ENCODE measurements at regions not wholly inside any gene's neighbourhood (a gene's known extent, or its start where the extent isn't known, plus 50 kb on each side); places are given as distances from the start of the nearest gene placed in this dataset.

- Mint-ChIP-seq H3K27me3 (ENCODE audit: low read depth) (no peaks in the 10 kb centered on the region), H3K4me3 (no peak overlapping the region), H3K9me3 (no peaks in the 10 kb centered on the region), H3K4me1 (ENCODE audit: low read depth) (peaks cover 4% of the 10 kb centered on the region), H3K27ac (no peak overlapping the region), H3K36me3 (ENCODE audit: low read depth) (no peaks in the 10 kb centered on the region)
- DNase-seq (ENCODE audit: low spot score), result no peak
Measured at GRCh38 chr2:40820319-40820718, 368.4 kb upstream of the SLC8A1 start.

GRCh38 chr2:40823478-40823877, 371.6 kb upstream of the SLC8A1 start:
- Mint-ChIP-seq H3K27ac (no peak overlapping the region), H3K4me1 (ENCODE audit: low read depth) (peaks cover 4% of the 10 kb centered on the region), H3K4me3 (peak overlapping the region; percentile 4), H3K9me3 (no peaks in the 10 kb centered on the region), H3K36me3 (ENCODE audit: low read depth) (no peaks in the 10 kb centered on the region), H3K27me3 (ENCODE audit: low read depth) (no peaks in the 10 kb centered on the region)
- DNase-seq (ENCODE audit: low spot score), result no peak

GRCh38 chr2:40824278-40824677, 372.4 kb upstream of the SLC8A1 start:
- H3K4me3 Mint-ChIP-seq, result no peak overlapping the region
- peaks cover 4% of the 10 kb centered on the region for H3K4me1 Mint-ChIP-seq (ENCODE audit: low read depth)
- no peaks in the 10 kb centered on the region for H3K9me3 Mint-ChIP-seq
- no peaks in the 10 kb centered on the region for H3K36me3 Mint-ChIP-seq (ENCODE audit: low read depth)
- H3K27ac Mint-ChIP-seq, result no peak overlapping the region
- DNase-seq (ENCODE audit: low spot score), result no peak
- no peaks in the 10 kb centered on the region for H3K27me3 Mint-ChIP-seq (ENCODE audit: low read depth)

DNA sequence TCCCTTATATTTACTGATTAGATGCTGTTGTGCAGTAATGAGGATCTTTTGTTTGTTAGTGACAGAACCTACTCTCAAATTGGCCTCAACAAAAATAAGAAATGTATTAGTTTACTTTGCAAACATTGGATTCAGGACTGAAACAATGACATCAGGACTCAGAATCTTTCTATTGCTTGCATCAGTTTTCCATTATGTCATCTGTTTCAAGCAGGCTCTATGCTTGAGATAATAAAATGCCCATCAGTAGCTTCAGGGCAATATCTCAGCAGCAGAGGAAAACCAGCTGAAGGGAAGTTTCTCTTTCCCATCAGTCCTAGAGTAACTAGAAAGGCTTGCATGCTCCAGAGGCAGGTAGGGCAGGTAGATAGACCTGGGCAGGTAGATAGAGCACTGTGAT, 375.5 kb upstream of the SLC8A1 start:
- no peak overlapping the region for H3K4me3 Mint-ChIP-seq
- peaks cover 4% of the 10 kb centered on the region for H3K4me1 Mint-ChIP-seq (ENCODE audit: low read depth)
- no peaks in the 10 kb centered on the region for H3K9me3 Mint-ChIP-seq
- DNase-seq (ENCODE audit: low spot score), result no peak
- no peaks in the 10 kb centered on the region for H3K36me3 Mint-ChIP-seq (ENCODE audit: low read depth)
- H3K27me3 Mint-ChIP-seq (ENCODE audit: low read depth), result no peaks in the 10 kb centered on the region
- H3K27ac Mint-ChIP-seq, result no peak overlapping the region

DNA sequence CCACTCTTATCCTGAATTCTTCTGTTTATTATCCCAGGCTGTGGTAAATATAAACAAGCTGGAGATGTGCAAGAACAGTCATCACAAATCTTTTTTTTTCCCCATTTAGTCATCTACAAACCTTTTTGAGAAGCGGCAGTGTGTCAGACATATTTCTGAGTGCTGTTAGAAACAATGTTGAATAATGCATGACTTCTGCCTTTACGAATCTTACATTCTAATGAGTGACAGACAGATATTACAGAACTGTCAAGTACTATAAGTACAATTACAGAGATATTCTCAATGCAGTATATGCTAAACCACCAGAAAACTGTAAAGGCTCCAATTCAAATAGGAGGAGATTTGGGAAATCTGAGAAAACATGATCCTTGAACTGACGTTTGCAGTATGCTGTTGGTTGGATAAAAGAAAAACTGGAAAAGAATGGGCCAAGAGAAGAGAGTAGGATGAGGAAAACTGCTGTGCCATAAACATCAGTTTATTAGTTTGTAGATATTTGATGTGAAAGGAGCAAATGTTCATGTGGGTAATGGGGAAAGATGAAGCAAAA, 379.5 kb upstream of the SLC8A1 start:
- H3K36me3 Mint-ChIP-seq (ENCODE audit: low read depth), result no peaks in the 10 kb centered on the region
- no peaks in the 10 kb centered on the region for H3K9me3 Mint-ChIP-seq
- H3K4me1 Mint-ChIP-seq (ENCODE audit: low read depth), result no peaks in the 10 kb centered on the region

DNA sequence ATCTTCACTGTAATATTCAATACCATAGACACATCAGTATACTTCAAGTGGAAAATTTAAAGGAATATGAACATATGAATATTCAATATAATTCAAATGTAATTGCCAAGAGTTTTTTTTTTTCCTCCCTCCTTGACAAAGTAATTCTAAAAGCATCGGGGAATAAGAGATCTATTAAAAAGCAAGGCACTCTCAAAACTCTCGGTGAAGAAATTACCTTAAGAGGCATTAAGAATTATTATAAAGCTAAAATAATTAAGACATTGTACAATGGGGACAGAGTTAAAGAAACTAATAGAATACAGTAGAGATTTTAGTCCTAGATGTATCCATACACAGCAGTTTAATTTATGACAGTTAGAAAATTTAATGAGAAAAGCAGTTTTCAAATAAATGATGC, 390.0 kb upstream of the SLC8A1 start:
- no peak for DNase-seq (ENCODE audit: low spot score)
- Mint-ChIP-seq H3K4me1 (ENCODE audit: low read depth) (no peaks in the 10 kb centered on the region), H3K4me3 (no peak overlapping the region), H3K9me3 (no peaks in the 10 kb centered on the region), H3K27ac (no peak overlapping the region), H3K36me3 (ENCODE audit: low read depth) (no peaks in the 10 kb centered on the region), H3K27me3 (ENCODE audit: low read depth) (no peaks in the 10 kb centered on the region)

More for the DNA sequence above, 379.5 kb upstream of the SLC8A1 start:
- Mint-ChIP-seq H3K27me3 (ENCODE audit: low read depth) (no peaks in the 10 kb centered on the region), H3K27ac (no peak overlapping the region), H3K4me3 (no peak overlapping the region)
- DNase-seq (ENCODE audit: low spot score), result no peak

DNA sequence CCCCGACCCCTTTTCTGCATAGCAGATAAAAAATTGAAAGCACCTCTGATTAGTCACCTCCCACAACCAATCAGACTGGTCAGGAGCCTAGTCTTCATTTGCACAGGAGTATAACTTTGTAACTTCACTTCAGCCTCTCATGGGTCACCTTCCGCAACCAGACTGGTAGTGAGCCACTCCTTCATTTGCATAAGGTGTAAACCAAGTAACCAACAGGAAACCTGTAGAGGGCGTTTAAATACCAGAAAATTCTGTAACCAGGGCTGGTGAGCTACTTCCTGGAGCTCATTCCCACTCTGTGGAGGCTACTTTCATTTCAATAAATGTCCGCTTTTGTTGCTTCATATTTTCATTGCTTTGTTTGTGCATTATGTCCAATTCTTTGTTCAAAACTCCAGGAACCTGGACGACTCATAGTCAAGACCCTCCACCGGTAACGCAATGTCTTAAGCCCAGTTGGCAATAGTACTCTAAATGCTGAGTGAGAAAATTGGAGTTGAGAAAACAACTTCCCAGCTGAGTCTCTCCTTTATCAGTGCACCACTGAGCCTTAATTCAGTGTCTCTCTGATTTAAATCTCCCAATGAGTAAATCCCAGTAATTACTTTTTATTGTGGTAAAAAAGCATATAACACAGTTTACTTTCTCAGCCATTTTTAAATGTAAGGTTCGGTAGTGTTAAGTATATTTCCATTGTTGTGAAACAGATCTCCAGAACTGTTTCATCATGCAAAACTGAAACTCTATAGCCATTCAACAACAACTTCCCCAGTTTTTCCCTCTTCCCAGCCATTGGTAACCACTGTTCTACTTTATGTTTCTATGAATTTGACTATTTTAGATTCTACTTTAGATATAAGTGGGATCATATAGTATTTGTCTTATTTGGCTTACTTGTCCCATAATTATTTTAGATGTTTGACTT, 392.7 kb upstream of the SLC8A1 start:
- H3K9me3 Mint-ChIP-seq, result no peaks in the 10 kb centered on the region
- H3K27ac Mint-ChIP-seq, result no peak overlapping the region
- no peaks in the 10 kb centered on the region for H3K27me3 Mint-ChIP-seq (ENCODE audit: low read depth)
- DNase-seq (ENCODE audit: low spot score), result no peak
- no peaks in the 10 kb centered on the region for H3K36me3 Mint-ChIP-seq (ENCODE audit: low read depth)
- no peaks in the 10 kb centered on the region for H3K4me1 Mint-ChIP-seq (ENCODE audit: low read depth)
- no peak overlapping the region for H3K4me3 Mint-ChIP-seq

- Mint-ChIP-seq H3K4me1 (ENCODE audit: low read depth) (no peaks in the 10 kb centered on the region), H3K9me3 (no peaks in the 10 kb centered on the region), H3K27me3 (ENCODE audit: low read depth) (no peaks in the 10 kb centered on the region), H3K27ac (no peak overlapping the region), H3K4me3 (no peak overlapping the region), H3K36me3 (ENCODE audit: low read depth) (no peaks in the 10 kb centered on the region)
- DNase-seq (ENCODE audit: low spot score), result no peak
Measured at GRCh38 chr2:40851661-40852060, 399.8 kb upstream of the SLC8A1 start.

DNA sequence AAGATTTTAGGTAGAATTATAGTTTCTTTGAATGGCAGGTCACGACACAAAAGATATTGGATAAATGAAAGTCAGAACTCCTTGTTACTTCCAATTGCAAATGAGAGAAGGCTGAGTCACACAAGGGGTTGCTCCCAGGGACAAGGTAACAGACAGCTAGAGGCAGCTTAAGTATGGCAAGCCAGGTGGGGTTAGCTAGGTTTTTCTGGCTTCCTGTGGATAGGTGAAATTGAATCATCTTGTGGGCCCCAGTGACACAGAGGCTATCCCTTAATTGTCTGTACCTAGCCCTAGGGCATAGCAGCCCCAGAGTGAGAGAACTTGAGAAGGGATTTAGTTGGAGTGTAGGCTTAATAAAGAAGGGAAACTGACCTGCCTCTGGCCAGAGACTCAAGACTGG, 407.7 kb upstream of the SLC8A1 start:
- no peak for DNase-seq (ENCODE audit: low spot score)
- H3K9me3 Mint-ChIP-seq, result no peaks in the 10 kb centered on the region
- H3K4me1 Mint-ChIP-seq (ENCODE audit: low read depth), result no peaks in the 10 kb centered on the region
- no peaks in the 10 kb centered on the region for H3K27me3 Mint-ChIP-seq (ENCODE audit: low read depth)
- no peak overlapping the region for H3K4me3 Mint-ChIP-seq
- no peak overlapping the region for H3K27ac Mint-ChIP-seq
- no peaks in the 10 kb centered on the region for H3K36me3 Mint-ChIP-seq (ENCODE audit: low read depth)

- H3K27me3 Mint-ChIP-seq (ENCODE audit: low read depth), result no peaks in the 10 kb centered on the region
- H3K4me3 Mint-ChIP-seq, result no peak overlapping the region
- H3K36me3 Mint-ChIP-seq (ENCODE audit: low read depth), result no peaks in the 10 kb centered on the region
- no peak overlapping the region for H3K27ac Mint-ChIP-seq
- no peaks in the 10 kb centered on the region for H3K4me1 Mint-ChIP-seq (ENCODE audit: low read depth)
- no peak for DNase-seq (ENCODE audit: low spot score)
- no peaks in the 10 kb centered on the region for H3K9me3 Mint-ChIP-seq
Measured at GRCh38 chr2:40867829-40868228, 415.9 kb upstream of the SLC8A1 start.

DNA sequence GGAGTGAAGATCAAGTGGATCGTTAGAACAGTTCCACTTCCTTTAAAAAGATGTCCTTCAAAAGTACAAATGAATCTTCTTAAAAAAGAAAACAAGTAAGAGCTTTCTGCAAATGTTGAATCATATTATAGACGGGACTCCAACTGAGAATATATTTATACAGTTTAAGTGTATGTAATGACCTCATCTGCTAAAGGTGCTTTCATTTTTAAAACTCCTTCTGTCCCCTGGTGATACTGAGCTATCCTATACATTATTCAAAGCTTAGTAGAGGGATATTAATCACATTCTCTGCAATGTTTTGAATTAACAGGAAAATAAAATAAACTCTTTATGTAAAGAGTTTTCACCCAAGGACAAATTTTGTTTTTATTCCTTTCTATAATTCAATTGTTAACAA, 420.7 kb upstream of the SLC8A1 start:
- H3K4me1 Mint-ChIP-seq (ENCODE audit: low read depth), result no peaks in the 10 kb centered on the region
- H3K36me3 Mint-ChIP-seq (ENCODE audit: low read depth), result no peaks in the 10 kb centered on the region
- no peaks in the 10 kb centered on the region for H3K9me3 Mint-ChIP-seq
- no peaks in the 10 kb centered on the region for H3K27me3 Mint-ChIP-seq (ENCODE audit: low read depth)
- H3K27ac Mint-ChIP-seq, result no peak overlapping the region
- DNase-seq (ENCODE audit: low spot score), result no peak
- no peak overlapping the region for H3K4me3 Mint-ChIP-seq

DNA sequence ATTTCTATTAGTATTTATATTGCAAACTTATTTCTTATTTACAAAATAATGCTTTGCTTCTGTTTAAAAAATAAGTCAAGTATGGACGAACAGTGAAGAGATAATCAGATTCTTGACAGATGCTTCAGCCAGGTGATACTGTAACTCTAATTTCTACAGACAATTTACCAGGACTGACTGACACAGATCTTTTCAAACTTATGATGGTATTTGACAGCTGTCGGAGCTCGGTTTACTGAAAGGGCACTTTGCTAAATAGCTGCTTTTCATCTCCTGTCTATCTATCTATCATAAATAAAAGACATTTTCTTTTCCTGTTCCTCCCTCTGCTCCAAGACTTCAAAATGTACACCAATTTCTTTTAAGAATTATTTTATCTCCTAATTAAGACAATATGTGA, 422.5 kb upstream of the SLC8A1 start:
- Mint-ChIP-seq H3K9me3 (no peaks in the 10 kb centered on the region), H3K4me3 (no peak overlapping the region), H3K4me1 (ENCODE audit: low read depth) (no peaks in the 10 kb centered on the region), H3K36me3 (ENCODE audit: low read depth) (no peaks in the 10 kb centered on the region), H3K27me3 (ENCODE audit: low read depth) (no peaks in the 10 kb centered on the region), H3K27ac (no peak overlapping the region)
- DNase-seq (ENCODE audit: low spot score), result no peak

GRCh38 chr2:40877734-40878288, 425.9 kb upstream of the SLC8A1 start:
- Mint-ChIP-seq H3K27ac (no peak overlapping the region), H3K9me3 (no peaks in the 10 kb centered on the region), H3K36me3 (ENCODE audit: low read depth) (no peaks in the 10 kb centered on the region), H3K27me3 (ENCODE audit: low read depth) (no peaks in the 10 kb centered on the region), H3K4me3 (no peak overlapping the region), H3K4me1 (ENCODE audit: low read depth) (no peaks in the 10 kb centered on the region)
- no peak for DNase-seq (ENCODE audit: low spot score)

DNA sequence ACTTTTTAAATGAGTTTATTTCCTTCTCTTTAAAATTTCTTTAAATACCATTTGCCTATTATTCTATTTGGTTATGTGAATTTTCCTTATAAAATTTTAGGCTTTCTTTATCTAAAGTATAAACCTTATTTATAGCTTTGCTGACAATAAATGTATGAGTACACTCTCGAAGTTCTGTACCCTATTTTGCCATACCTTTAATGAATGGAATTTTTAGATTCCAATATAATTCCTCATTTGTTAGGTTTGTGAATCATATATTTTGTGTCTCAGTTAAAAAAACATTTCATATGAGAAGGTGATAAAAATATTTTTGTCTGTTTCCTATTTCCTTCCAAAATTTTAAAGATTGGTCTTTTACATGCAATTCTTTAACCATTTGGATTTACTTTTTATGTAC, 427.4 kb upstream of the SLC8A1 start:
- Mint-ChIP-seq H3K4me3 (no peak overlapping the region), H3K9me3 (no peaks in the 10 kb centered on the region), H3K27ac (no peak overlapping the region), H3K36me3 (ENCODE audit: low read depth) (no peaks in the 10 kb centered on the region), H3K4me1 (ENCODE audit: low read depth) (no peaks in the 10 kb centered on the region), H3K27me3 (ENCODE audit: low read depth) (no peaks in the 10 kb centered on the region)
- DNase-seq (ENCODE audit: low spot score), result no peak

Measured in T-helper 2 cell treated with Interferon-gamma antibody and Interleukin-4, amounts not matched to agents 5 μg/mL and 100 μg/mL, for 36 hours (primary cell).